ENCODE measurements at regions not wholly inside any gene's neighbourhood (a gene's known extent, or its start where the extent isn't known, plus 50 kb on each side); places are given as distances from the start of the nearest gene placed in this dataset.

DNA sequence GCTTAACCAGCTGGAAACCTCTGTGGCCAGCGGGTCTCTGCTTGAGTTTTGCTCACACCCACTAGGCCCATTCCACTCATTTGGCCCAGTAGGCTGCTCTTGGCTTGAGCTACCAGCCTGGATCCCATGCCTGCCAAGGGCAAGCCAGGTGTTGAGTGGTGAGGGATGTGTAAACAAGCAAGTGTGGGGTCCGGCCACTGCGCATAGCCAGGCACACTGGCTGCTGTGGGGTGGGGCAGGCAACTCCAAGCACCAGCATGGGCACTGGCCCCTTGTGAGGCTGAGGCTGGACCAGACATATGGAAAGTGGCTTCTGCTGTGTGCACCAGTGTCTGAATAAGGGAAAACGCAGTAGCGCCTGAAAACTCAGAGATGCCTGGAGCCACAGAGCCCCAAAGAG is 732.7 kb downstream of the NR4A2 start:
- Histone ChIP-seq H3K4me1 (ENCODE audit: insufficient read depth) (no peaks in the 10 kb centered on the region), H3K27me3 (no peaks in the 10 kb centered on the region), H3K36me3 (no peaks in the 10 kb centered on the region), H3K27ac (no peak overlapping the region), H3K9me3 (no peaks in the 10 kb centered on the region), H3K4me3 (no peak overlapping the region)
- WGBS, 3 donors: 91 to 94% (median 93%) methylated on average over 5 of the region's 5 CpGs
- intact Hi-C loops (cut with DNase I): no loop called here
- TF ChIP-seq EP300 (IDR thresholded peaks at IDR 0.05): no peak
- TF ChIP-seq, protein P1, sequence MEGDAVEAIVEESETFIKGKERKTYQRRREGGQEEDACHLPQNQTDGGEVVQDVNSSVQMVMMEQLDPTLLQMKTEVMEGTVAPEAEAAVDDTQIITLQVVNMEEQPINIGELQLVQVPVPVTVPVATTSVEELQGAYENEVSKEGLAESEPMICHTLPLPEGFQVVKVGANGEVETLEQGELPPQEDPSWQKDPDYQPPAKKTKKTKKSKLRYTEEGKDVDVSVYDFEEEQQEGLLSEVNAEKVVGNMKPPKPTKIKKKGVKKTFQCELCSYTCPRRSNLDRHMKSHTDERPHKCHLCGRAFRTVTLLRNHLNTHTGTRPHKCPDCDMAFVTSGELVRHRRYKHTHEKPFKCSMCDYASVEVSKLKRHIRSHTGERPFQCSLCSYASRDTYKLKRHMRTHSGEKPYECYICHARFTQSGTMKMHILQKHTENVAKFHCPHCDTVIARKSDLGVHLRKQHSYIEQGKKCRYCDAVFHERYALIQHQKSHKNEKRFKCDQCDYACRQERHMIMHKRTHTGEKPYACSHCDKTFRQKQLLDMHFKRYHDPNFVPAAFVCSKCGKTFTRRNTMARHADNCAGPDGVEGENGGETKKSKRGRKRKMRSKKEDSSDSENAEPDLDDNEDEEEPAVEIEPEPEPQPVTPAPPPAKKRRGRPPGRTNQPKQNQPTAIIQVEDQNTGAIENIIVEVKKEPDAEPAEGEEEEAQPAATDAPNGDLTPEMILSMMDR (IDR thresholded peaks at IDR 0.05): no peak
- TF ChIP-seq POLR2A (IDR thresholded peaks at IDR 0.05): no peak
- DNase-seq: no peak

GRCh38 chr2:155583674-155584195 is 748.8 kb downstream of the NR4A2 start:
- Histone ChIP-seq H3K36me3 (no peaks in the 10 kb centered on the region), H3K27ac (no peak overlapping the region), H3K9me3 (no peaks in the 10 kb centered on the region), H3K27me3 (no peaks in the 10 kb centered on the region), H3K4me3 (no peak overlapping the region), H3K4me1 (ENCODE audit: insufficient read depth) (no peaks in the 10 kb centered on the region)
- intact Hi-C loops (cut with DNase I): no loop called here
- TF ChIP-seq, protein P1 (IDR thresholded peaks at IDR 0.05): no peak
- TF ChIP-seq POLR2A (IDR thresholded peaks at IDR 0.05): no peak
- no peak for TF ChIP-seq EP300 (IDR thresholded peaks at IDR 0.05)
- 49 to 59% (median 56%) methylated on average over 2 of the region's 2 CpGs for WGBS, 3 donors
- DNase-seq: no peak

GRCh38 chr2:155574941-155575340 is 757.6 kb downstream of the NR4A2 start:
- no peak overlapping the region for H3K27ac ChIP-seq
- 63 to 79% (median 74%) methylated on average over 1 of the region's 1 CpG for WGBS, 3 donors
- H3K4me3 ChIP-seq: no peak overlapping the region
- no peak for DNase-seq
- H3K9me3 ChIP-seq: no peaks in the 10 kb centered on the region
- no peak for TF ChIP-seq EP300 (IDR thresholded peaks at IDR 0.05)
- no peak for TF ChIP-seq POLR2A (IDR thresholded peaks at IDR 0.05)
- TF ChIP-seq, protein P1 (IDR thresholded peaks at IDR 0.05): no peak
- no peaks in the 10 kb centered on the region for H3K4me1 ChIP-seq (ENCODE audit: insufficient read depth)
- intact Hi-C loops (cut with DNase I): no loop called here
- no peaks in the 10 kb centered on the region for H3K27me3 ChIP-seq
- no peaks in the 10 kb centered on the region for H3K36me3 ChIP-seq

DNA sequence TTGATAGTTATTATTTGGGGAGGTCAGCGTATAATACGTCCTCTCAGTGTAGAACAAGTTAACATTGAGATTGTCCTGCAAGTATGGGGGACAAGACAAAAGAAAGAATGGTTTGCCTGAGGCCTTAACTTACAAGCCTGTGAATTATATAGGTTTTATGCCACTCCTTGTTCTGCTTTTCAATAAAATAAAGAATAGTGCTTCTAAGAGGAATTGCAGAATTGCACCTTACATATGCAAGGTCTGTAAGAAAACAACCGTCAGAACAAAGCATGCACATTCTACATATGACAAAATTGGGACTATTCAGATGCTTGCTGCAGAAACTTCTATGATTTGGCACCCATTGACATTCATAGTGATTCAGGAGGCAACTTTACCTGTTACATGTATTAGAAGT is 785.0 kb downstream of the NR4A2 start:
- intact Hi-C loops (cut with DNase I): no loop called here
- Histone ChIP-seq H3K27ac (no peak overlapping the region), H3K4me3 (no peak overlapping the region), H3K27me3 (no peaks in the 10 kb centered on the region), H3K4me1 (ENCODE audit: insufficient read depth) (no peaks in the 10 kb centered on the region), H3K9me3 (no peaks in the 10 kb centered on the region), H3K36me3 (no peaks in the 10 kb centered on the region)
- WGBS, 3 donors: 90 to 94% (median 90%) methylated on average over 3 of the region's 3 CpGs
- DNase-seq: no peak
- TF ChIP-seq, protein P1 (IDR thresholded peaks at IDR 0.05): no peak
- TF ChIP-seq POLR2A (IDR thresholded peaks at IDR 0.05) (no peak), EP300 (IDR thresholded peaks at IDR 0.05) (no peak)

Measured in ovary (tissue), 7 donors.